Left lung (tissue), 4 donors: ENCODE measurements at regions not wholly inside any gene's neighbourhood (a gene's known extent, or its start where the extent isn't known, plus 50 kb on each side); places are given as distances from the start of the nearest gene placed in this dataset.
A peak's percentile ranks its signal among the peaks of the same experiment; 100 is the strongest.

Source experiments
- ATAC-seq: fragments of 200-7000 bp; cut with Tn5 transposase; one replicate; pipeline ENCODE4 v1.9.1; 2020; ENCODE audit warnings: moderate library complexity
- DNase-seq, 4 donors: peaks; one replicate each; pipeline ENCODE4 v3.0.0-alpha.2; 2013 to 2020
- H3K27ac ChIP-seq, 2 donors: fragments of 200-600 bp; sonication (generic) in 1 of 2; one replicate each; pipeline versions ENCODE4 v1.5.0 to v1.8.0; 2020 to 2021
- H3K27me3 ChIP-seq, 2 donors: fragments of 200-600 bp; sonication (generic) in 1 of 2; one replicate each; pipeline versions ENCODE4 v1.5.0 to v1.8.0; 2020 to 2021
- H3K36me3 ChIP-seq, 2 donors: fragments of 200-600 bp; sonication (generic) in 1 of 2; one replicate each; pipeline versions ENCODE4 v1.5.0 to v1.8.0; 2020 to 2021
- H3K4me1 ChIP-seq, 2 donors: fragments of 200-600 bp; one replicate each; pipeline ENCODE4 v1.8.0; 2021
- H3K4me3 ChIP-seq, 2 donors: fragments of 200-600 bp; sonication (generic) in 1 of 2; one replicate each; pipeline versions ENCODE4 v1.5.0 to v1.8.0; 2020 to 2021; ENCODE audit warnings: mild to moderate bottlenecking in 1 of 2
- H3K9me3 ChIP-seq, 2 donors: fragments of 200-600 bp; sonication (generic) in 1 of 2; one replicate each; pipeline versions ENCODE4 v1.5.0 to v1.8.0; 2020 to 2021
- intact Hi-C, 2 donors: fragments of 100-400 bp; cut with DNase I; formaldehyde crosslinking; loops; one replicate each; pipeline versions ENCODE4 v1.11.2 to v1.14.2; 2022
- TF ChIP-seq, protein P1 (sequence below), 2 donors: fragments of 200-600 bp; sonication (generic) in 1 of 2; IDR thresholded peaks; one replicate each; pipeline versions ENCODE4 v1.5.0 to v1.8.0; 2021; ENCODE audit warnings: antibody characterized with exemption in 2 of 2
- donor health status: DM: no; HTN: yes; CAD: no.
- donor health status: DM: no; HTN: no; CAD: no.

GRCh38 chr5:118545470-118545869, 442.9 kb downstream of the DTWD2 start:
- Histone ChIP-seq H3K4me3 (no peak overlapping the region), H3K27ac (no peak overlapping the region), H3K27me3 (no peaks in the 10 kb centered on the region), H3K9me3 (no peaks in the 10 kb centered on the region), H3K4me1 (no peaks in the 10 kb centered on the region), H3K36me3 (no peaks in the 10 kb centered on the region)
- DNase-seq, result no peak
- no peak for ATAC-seq
- TF ChIP-seq, protein P1, sequence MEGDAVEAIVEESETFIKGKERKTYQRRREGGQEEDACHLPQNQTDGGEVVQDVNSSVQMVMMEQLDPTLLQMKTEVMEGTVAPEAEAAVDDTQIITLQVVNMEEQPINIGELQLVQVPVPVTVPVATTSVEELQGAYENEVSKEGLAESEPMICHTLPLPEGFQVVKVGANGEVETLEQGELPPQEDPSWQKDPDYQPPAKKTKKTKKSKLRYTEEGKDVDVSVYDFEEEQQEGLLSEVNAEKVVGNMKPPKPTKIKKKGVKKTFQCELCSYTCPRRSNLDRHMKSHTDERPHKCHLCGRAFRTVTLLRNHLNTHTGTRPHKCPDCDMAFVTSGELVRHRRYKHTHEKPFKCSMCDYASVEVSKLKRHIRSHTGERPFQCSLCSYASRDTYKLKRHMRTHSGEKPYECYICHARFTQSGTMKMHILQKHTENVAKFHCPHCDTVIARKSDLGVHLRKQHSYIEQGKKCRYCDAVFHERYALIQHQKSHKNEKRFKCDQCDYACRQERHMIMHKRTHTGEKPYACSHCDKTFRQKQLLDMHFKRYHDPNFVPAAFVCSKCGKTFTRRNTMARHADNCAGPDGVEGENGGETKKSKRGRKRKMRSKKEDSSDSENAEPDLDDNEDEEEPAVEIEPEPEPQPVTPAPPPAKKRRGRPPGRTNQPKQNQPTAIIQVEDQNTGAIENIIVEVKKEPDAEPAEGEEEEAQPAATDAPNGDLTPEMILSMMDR (IDR thresholded peaks at IDR 0.05), result no peak
- intact Hi-C loops, result no loop called here

GRCh38 chr5:118544887-118545449, 443.4 kb downstream of the DTWD2 start:
- intact Hi-C loops, result no loop called here
- ATAC-seq, result no peak

DNA sequence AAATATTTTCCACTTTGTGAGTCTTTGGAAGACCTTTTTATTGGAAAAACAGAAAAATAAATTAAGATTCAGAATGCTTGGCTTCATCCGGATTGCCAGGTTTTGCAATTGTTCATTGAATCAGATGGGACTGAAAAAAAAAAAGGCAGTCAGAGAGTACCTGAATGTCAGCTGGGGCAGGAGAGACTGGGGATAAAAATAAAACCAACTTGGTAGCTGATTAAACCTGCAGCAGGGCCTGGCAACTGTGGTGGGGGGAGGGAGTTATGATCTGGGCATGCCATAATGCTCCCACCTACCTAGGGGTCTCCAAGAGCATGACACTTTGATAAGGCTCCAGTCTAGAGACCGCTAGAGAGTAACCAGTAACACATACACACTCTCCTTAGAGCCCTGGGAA, 454.4 kb downstream of the DTWD2 start:
- H3K36me3 ChIP-seq, result no peaks in the 10 kb centered on the region
- ATAC-seq (no peak), DNase-seq (no peak)
- H3K4me1 ChIP-seq, result no peaks in the 10 kb centered on the region
- H3K27me3 ChIP-seq, result no peaks in the 10 kb centered on the region
- H3K27ac ChIP-seq, result no peak overlapping the region
- H3K4me3 ChIP-seq, result no peak overlapping the region
- H3K9me3 ChIP-seq, result no peaks in the 10 kb centered on the region
- TF ChIP-seq, protein P1 (IDR thresholded peaks at IDR 0.05), result no peak
- intact Hi-C loops, result no loop called here

More at GRCh38 chr5:118544887-118545449, 443.4 kb downstream of the DTWD2 start:
- H3K27me3 ChIP-seq, result no peaks in the 10 kb centered on the region
- TF ChIP-seq, protein P1 (IDR thresholded peaks at IDR 0.05), result no peak
- no peaks in the 10 kb centered on the region for H3K4me1 ChIP-seq
- no peaks in the 10 kb centered on the region for H3K36me3 ChIP-seq
- no peaks in the 10 kb centered on the region for H3K9me3 ChIP-seq
- no peak overlapping the region for H3K4me3 ChIP-seq
- DNase-seq, result no peak
- H3K27ac ChIP-seq, result no peak overlapping the region

DNA sequence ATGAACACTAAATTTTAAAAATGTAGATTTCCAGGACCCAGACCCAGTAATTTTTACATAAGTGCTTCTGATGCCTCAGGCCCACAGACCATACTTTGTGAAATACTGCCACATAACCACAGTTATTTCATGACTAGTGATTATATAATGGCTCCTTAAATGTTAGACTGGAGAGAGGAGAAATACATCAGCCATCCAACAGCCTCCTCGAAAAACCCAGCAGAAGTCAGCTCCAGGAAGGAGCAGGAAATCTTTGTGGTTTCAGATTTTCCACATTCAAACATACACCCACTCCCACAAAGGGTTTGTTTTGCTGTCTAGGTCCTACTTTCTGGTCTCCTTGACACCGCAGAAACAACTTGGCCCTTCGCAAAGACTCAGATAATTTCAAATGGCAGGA, 455.2 kb downstream of the DTWD2 start:
- Histone ChIP-seq H3K4me3 (no peak overlapping the region), H3K9me3 (no peaks in the 10 kb centered on the region), H3K27me3 (no peaks in the 10 kb centered on the region), H3K27ac (no peak overlapping the region), H3K4me1 (no peaks in the 10 kb centered on the region), H3K36me3 (no peaks in the 10 kb centered on the region)
- intact Hi-C loops, result no loop called here
- TF ChIP-seq, protein P1 (IDR thresholded peaks at IDR 0.05), result no peak
- DNase-seq, result no peak
- ATAC-seq, result no peak

GRCh38 chr5:118531276-118531675, 457.1 kb downstream of the DTWD2 start:
- no peaks in the 10 kb centered on the region for H3K36me3 ChIP-seq
- H3K27me3 ChIP-seq, result no peaks in the 10 kb centered on the region
- no peak overlapping the region for H3K27ac ChIP-seq
- TF ChIP-seq, protein P1 (IDR thresholded peaks at IDR 0.05), result no peak
- DNase-seq, result no peak
- H3K4me1 ChIP-seq, result no peaks in the 10 kb centered on the region
- H3K9me3 ChIP-seq, result no peaks in the 10 kb centered on the region
- ATAC-seq, result peak; percentile 46
- intact Hi-C loops, result no loop called here
- no peak overlapping the region for H3K4me3 ChIP-seq
